ENCODE measurements at regions not wholly inside any gene's neighbourhood (a gene's known extent, or its start where the extent isn't known, plus 50 kb on each side); places are given as distances from the start of the nearest gene placed in this dataset.

GRCh38 chr14:71694591-71695530 lies 237.4 kb upstream of the RGS6 start:
- no peak for DNase-seq (ENCODE audit: low read depth in 3 of 3, low spot score in 1 of 3)

- DNase-seq (ENCODE audit: low read depth in 3 of 3, low spot score in 1 of 3): no peak
Measured at GRCh38 chr14:71695611-71696350, 236.4 kb upstream of the RGS6 start.

DNA sequence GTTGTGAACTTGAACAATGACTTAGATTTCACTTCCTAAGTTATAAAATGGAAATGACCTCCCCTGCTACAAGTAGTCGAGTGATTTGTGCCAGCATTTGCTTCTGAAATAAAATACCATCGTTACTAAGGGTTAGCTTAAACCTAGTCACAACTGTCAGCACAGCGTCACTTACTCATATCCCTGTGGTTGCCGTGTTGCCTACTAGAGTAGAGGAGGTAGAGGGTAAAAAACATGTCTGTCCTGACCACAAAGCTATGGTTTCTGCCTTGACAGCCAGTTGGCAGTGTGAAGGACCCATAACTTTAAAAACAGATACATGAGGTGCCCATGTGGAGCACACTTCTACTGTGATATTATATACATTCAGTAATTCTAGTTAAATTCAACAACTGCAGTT lies 234.2 kb upstream of the RGS6 start:
- DNase-seq (ENCODE audit: low read depth in 3 of 3, low spot score in 1 of 3): no peak

GRCh38 chr14:71698673-71699072 lies 233.6 kb upstream of the RGS6 start:
- DNase-seq (ENCODE audit: low read depth in 3 of 3, low spot score in 1 of 3): no peak

GRCh38 chr14:71701990-71702389 lies 230.2 kb upstream of the RGS6 start:
- DNase-seq (ENCODE audit: low read depth in 3 of 3, low spot score in 1 of 3): no peak

GRCh38 chr14:71702786-71703185 lies 229.4 kb upstream of the RGS6 start:
- DNase-seq (ENCODE audit: low read depth in 3 of 3, low spot score in 1 of 3): no peak

DNA sequence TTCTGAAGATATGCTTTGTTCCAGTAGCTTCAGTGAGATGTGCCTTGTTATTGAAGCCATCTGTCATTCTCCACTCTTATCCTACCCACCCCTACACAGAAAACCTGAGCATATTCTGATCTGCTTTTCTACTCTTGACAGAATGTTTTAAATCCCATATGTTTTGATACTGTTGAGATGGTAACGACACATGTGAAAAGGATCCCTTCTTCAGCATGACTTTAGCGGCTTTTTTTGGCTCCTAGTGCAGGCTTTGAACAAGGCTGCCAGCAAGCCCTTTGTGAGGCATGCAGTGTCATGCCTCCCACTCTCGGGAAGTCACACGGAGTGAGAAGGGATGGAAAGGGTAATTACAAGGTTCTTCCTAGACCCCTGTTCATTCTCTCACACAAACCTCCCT lies 228.8 kb upstream of the RGS6 start:
- DNase-seq (ENCODE audit: low read depth in 3 of 3, low spot score in 1 of 3): no peak

GRCh38 chr14:71704210-71704609 lies 228.0 kb upstream of the RGS6 start:
- DNase-seq (ENCODE audit: low read depth in 3 of 3, low spot score in 1 of 3): no peak

DNA sequence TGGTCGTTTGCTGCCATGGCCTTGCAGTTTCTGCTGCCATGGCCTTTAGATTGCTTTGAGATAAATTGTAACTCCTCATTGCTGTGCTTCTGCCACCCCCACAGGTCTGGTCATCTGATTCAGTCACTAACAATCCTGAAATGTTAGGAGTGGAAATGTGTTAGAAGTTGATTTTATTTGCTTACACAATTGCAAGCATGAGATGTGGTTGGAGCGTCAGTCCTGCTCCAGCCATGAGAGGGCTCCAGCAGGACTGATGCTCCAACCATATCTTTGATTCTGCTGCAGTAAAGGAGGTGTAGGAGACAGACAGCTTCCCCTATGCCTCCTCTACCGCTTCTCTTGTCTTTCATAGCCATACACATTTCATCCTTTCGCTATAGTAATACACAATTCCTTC lies 226.8 kb upstream of the RGS6 start:
- DNase-seq (ENCODE audit: low read depth in 3 of 3, low spot score in 1 of 3): no peak

GRCh38 chr14:71709076-71709475 lies 223.2 kb upstream of the RGS6 start:
- DNase-seq (ENCODE audit: low read depth in 3 of 3, low spot score in 1 of 3): no peak

DNA sequence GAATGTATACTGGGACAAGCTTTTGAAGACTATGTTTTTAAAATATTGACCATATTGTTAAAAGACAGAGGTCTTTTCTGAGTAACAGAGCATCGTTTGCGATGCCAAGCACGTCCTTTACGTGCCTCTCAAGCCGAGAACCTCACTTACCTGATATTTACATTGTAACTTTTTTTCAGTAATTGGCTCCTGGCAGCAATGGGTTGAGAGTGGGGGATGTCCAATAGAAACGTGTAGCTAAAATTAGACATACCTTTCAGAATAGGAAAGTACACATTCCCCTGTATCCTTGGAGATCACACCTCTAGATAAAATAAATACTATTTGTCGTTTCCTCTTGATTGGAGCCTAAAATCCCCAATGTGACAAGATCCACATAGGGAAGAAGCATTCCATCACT lies 222.2 kb upstream of the RGS6 start:
- DNase-seq (ENCODE audit: low read depth in 3 of 3, low spot score in 1 of 3): no peak

DNA sequence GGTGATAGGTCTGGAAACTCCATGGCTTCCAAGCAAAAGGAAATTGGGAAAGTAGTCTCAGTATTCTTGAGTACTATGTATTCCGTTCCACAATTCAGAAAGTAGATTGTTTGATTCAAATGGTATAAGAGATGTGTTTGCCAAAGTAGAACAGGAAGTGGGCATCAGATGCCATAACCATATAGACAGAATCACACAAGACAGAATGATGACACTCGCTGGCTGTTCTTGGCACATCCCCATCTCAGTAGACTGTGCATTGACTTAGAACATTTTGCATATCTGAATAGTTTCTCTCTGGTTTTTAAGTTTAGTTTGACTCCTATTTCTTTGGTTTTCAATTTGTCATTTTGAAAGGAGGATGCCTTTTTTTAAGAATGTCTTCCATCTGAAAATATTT lies 221.1 kb upstream of the RGS6 start:
- DNase-seq (ENCODE audit: low read depth in 3 of 3, low spot score in 1 of 3): no peak

DNA sequence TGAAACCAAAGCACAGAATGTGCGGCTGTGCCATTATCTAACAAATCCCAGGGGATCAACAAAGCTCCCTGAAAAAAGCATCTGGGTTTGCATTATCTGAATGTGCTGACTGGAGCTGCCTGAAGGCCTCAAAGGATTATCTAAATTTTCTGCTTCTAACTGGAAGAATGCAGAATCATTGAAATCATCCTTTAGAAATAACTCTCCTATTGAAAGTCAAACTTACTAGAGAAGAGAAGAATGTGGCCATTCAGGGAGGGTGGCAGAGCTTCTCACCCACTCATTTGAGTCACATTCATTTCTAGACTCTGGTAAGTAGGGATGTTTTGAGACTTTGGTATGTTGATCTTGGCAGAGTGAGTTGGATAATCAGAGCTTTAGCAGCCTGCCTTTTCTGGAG lies 220.6 kb upstream of the RGS6 start:
- DNase-seq (ENCODE audit: low read depth in 3 of 3, low spot score in 1 of 3): no peak

DNA sequence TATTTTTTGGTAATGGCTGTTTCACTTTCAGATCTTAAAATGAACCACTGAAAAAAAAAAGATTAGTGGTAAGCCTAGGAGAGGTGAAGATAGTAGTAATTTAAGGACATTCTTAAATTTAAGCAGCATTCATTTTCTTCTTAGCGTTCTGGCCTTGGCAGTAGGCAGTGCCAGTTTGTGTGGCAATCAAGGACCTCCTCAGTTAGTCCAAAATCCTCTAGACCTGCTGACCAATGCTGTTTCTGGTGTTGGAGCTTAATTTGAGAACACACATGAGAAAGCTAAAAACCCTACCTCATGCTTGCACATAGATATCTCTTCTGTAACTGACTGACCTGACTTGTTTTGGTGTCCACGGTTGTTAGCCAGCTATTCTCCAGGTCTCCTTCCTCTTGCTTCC lies 219.8 kb upstream of the RGS6 start:
- DNase-seq (ENCODE audit: low read depth in 3 of 3, low spot score in 1 of 3): no peak

DNA sequence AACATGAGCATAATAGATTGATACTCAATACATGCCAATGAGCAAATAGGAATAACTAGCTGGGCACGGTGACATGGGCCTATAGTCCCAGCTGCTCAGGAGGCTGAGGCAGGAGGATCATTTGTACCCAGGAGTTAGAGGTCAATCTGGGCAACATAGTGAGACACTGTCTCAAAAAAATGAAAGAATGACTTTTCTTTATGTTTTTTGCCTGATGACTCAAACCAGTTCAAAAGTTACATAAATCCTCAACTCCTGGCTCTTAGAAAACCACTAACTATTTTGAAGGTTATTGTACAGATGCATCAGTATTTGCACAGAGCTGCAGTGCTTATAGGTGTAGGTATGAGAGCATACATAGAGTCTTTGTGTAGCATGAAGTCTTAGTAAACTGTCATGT lies 219.2 kb upstream of the RGS6 start:
- DNase-seq (ENCODE audit: low read depth in 3 of 3, low spot score in 1 of 3): no peak

- DNase-seq (ENCODE audit: low read depth in 3 of 3, low spot score in 1 of 3): no peak
Measured at GRCh38 chr14:71713451-71713850, 218.8 kb upstream of the RGS6 start.

DNA sequence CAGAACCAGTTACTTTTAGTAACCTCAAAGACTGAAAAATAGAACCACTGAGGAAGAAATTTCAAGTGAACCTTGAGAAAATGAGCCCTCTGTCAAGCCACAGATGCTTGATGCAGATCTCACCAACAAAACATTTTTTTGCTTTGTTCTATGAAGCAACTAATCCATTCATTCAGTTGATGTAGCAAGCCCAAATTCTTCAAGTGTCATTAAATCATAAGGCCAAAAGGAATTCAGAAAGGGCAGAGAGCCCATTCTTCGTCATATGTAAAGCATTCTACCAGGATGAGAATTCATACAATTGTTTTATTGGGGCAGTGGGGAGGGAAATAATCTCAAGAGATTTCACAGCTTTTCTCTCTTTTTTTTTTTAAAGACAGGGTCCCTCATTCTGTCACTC lies 218.0 kb upstream of the RGS6 start:
- DNase-seq (ENCODE audit: low read depth in 3 of 3, low spot score in 1 of 3): no peak

DNA sequence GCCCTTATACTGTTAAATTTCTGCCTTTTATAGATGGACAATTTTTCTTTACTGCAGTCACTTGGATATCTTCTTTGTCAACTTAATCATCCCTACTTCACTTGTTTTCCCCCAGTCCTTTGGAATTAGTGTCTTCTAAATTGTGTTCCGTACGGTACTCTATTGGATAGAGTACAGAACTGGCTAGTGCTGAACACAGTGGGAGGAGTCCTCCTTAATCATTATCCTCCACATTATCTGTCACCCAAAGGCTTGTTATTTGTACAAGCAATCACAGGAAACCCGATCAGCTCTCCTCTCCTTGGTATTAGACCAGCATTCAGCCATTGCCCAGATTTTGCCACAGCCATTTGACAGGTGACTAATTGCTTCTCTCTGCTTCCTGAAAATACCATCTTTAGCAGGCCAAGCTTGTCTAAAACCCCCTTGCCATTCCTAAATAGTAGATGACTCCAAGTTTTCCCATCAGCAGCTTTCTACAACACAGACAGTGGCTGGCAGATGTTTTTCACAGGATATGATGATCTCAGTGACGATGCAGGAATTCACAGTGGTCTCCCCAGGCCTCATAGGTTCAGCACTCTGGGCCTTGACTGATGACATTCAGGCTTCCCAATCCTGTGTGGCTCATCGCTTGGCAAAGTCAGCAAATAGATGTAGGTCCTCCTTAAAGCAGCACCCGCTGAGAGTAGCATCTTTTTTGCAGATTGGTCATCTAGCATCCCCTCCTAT lies 216.0 kb upstream of the RGS6 start:
- DNase-seq (ENCODE audit: low read depth in 3 of 3, low spot score in 1 of 3): no peak

GRCh38 chr14:71720978-71721624 lies 211.1 kb upstream of the RGS6 start:
- DNase-seq (ENCODE audit: low read depth in 3 of 3, low spot score in 1 of 3): no peak

DNA sequence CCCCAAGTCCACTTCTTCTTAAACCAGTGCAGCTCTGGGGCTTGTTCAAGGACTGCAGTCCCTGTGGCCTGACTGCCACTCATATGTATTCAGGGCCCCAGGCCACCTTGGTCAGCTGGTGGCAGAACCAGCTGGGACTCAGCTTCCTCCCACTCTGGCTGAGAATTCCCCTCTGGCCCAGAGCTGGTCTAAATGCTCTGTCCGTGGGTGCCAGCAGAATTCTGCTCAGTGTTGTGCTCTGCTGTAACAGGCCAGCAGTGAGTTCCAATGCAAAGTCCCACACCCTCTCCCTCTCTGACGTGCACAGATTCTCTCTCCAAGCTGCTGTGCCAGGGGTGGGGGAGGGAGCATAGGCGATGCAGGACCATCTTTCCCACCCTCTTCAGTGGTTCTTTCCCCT lies 210.4 kb upstream of the RGS6 start:
- no peak for DNase-seq (ENCODE audit: low read depth in 3 of 3, low spot score in 1 of 3)

DNA sequence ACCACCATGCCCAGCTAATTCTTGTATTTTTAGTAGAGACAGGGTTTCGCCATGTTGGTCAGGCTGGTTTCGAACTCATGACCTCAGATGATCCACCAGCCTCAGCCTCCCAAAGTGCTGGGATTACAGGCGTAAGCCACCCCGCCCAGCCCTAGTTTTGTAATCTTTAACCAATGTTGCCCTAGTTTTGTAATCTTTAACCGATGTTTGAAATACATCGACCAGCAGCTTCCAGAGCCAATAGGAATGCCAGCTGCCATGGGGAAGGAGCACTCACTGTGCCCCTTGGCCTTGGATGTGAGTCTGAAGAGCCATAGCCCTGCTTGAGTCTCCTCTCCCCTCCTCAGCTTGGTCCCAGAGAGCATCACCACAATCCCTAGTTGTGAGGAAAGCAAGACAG lies 209.3 kb upstream of the RGS6 start:
- no peak for DNase-seq (ENCODE audit: low read depth in 3 of 3, low spot score in 1 of 3)
